ENCODE measurements at regions not wholly inside any gene's neighbourhood (a gene's known extent, or its start where the extent isn't known, plus 50 kb on each side); places are given as distances from the start of the nearest gene placed in this dataset.

- dilution Hi-C loops (cut with HindIII; ENCODE audit: low sequenced_read_pairs, unreplicated experiment): no loop called here
- Histone ChIP-seq H3K9ac (ENCODE audit: low read depth, low read length) (no peak overlapping the region), H3K9me3 (ENCODE audit: control insufficient read depth, insufficient read depth, low read length) (peaks cover 22% of the 10 kb centered on the region), H2AFZ (replicated peaks; ENCODE audit: low read length, poor library complexity) (no peak overlapping the region), H3K4me1 (ENCODE audit: control insufficient read depth, insufficient read depth, low read length) (no peaks in the 10 kb centered on the region), H3K27ac (ENCODE audit: insufficient read depth, low read length) (no peak overlapping the region), H3K27me3 (ENCODE audit: control insufficient read depth, insufficient read depth, low read length) (no peaks in the 10 kb centered on the region), H2BK120ac (ENCODE audit: low read depth, low read length) (no peak overlapping the region), H3K4me2 (ENCODE audit: low read depth, low read length) (no peak overlapping the region), H3K36me3 (ENCODE audit: control insufficient read depth, insufficient read depth, low read length) (no peaks in the 10 kb centered on the region), H4K5ac (ENCODE audit: low read depth, low read length) (no peak overlapping the region), H3K18ac (ENCODE audit: low read depth, low read length) (no peak overlapping the region), H2BK20ac (ENCODE audit: low read depth, low read length) (no peak overlapping the region), H3K4ac (ENCODE audit: low read depth, low read length) (no peak overlapping the region), H3K79me1 (ENCODE audit: low read depth in 1 of 2, low read length in 2 of 2) (no peaks in the 10 kb centered on the region), H2BK15ac (ENCODE audit: low read depth, low read length) (no peak overlapping the region), H4K8ac (ENCODE audit: low read depth in 2 of 2, low read length in 2 of 2) (no peak overlapping the region), H2BK5ac (ENCODE audit: low read depth, low read length, poor library complexity, severe bottlenecking) (no peak overlapping the region), H4K20me1 (ENCODE audit: insufficient read depth, low read length) (no peaks in the 10 kb centered on the region), H3K56ac (ENCODE audit: extremely low read depth, insufficient read depth, low read length) (no peak overlapping the region), H2AK5ac (ENCODE audit: low read depth, low read length) (no peak overlapping the region), H3K9me1 (ENCODE audit: insufficient read depth, low read length) (no peaks in the 10 kb centered on the region), H2AK9ac (replicated peaks; ENCODE audit: low read depth, low read length, poor library complexity) (no peak overlapping the region), H3K23ac (ENCODE audit: low read depth, low read length) (no peak overlapping the region), H3K4me3 (ENCODE audit: insufficient read depth, low read depth, low read length) (no peak overlapping the region), H4K91ac (ENCODE audit: insufficient read depth, low read depth, low read length) (no peak overlapping the region), H3K14ac (replicated peaks; ENCODE audit: low read depth, low read length) (no peak overlapping the region)
- no peak for ATAC-seq (ENCODE audit: low read depth)
- ChIA-PET POLR2A (ENCODE audit: unreplicated experiment) (no interaction called here), CTCF (no interaction called here)
- intact Hi-C loops (cut with micrococcal nuclease): no loop called here
- TF ChIP-seq RCOR1 (IDR thresholded peaks at IDR 0.05; ENCODE audit: insufficient replicate concordance, low read length): no peak
- no peak for TF ChIP-seq BHLHE40 (IDR thresholded peaks at IDR 0.05; ENCODE audit: low read depth, low read length)
- no peak for TF ChIP-seq ELK1 (IDR thresholded peaks at IDR 0.05; ENCODE audit: borderline replicate concordance, low read depth, low read length)
- no peak for TF ChIP-seq CEBPB (IDR thresholded peaks at IDR 0.05; ENCODE audit: low read depth, low read length)
- TF ChIP-seq FOS (IDR thresholded peaks at IDR 0.05; ENCODE audit: low read depth, low read length): no peak
- no peak for TF ChIP-seq CTCF (conservative IDR thresholded peaks at IDR 0.05; ENCODE audit: low read depth, low read length)
- 20% methylated on average over 2 of the region's 3 CpGs; no CpG with 5 or more reads in 1 of the 2 experiments for WGBS, 2 experiments (ENCODE audit: extremely low coverage in 2 of 2, insufficient read length in 1 of 2)
- BruUV-seq (replicated peaks): no TSS peak
- no peak for DNase-seq
- in situ Hi-C loops (cut with MboI; ENCODE audit: low sequenced_read_pairs): no loop called here
These were observed 222.1 kb upstream of the SHH start for GRCh38 chr7:156034397-156034796.
